ENCODE measurements at regions not wholly inside any gene's neighbourhood (a gene's known extent, or its start where the extent isn't known, plus 50 kb on each side); places are given as distances from the start of the nearest gene placed in this dataset.

GRCh38 chr17:79306424-79307318 lies 232.0 kb downstream of the ENGASE start:
- DNase-seq = peak; percentile 49

GRCh38 chr17:79305768-79306423 lies 231.3 kb downstream of the ENGASE start:
- DNase-seq = no peak

- no peak for DNase-seq
Observed at GRCh38 chr17:79305376-79305767, 230.7 kb downstream of the ENGASE start.

GRCh38 chr17:79304884-79305283 lies 230.3 kb downstream of the ENGASE start:
- DNase-seq = no peak

GRCh38 chr17:79303641-79304205 lies 229.1 kb downstream of the ENGASE start:
- DNase-seq = no peak

- DNase-seq = no peak
Observed at GRCh38 chr17:79301469-79301868, 226.8 kb downstream of the ENGASE start.

- DNase-seq = no peak
Observed at GRCh38 chr17:79299349-79299748, 224.7 kb downstream of the ENGASE start.

GRCh38 chr17:79298799-79299198 lies 224.2 kb downstream of the ENGASE start:
- no peak for DNase-seq

- no peak for DNase-seq
Observed at GRCh38 chr17:79296243-79296642, 221.6 kb downstream of the ENGASE start.

- no peak for DNase-seq
Observed at GRCh38 chr17:79295307-79295706, 220.7 kb downstream of the ENGASE start.

GRCh38 chr17:79294459-79295071 lies 219.9 kb downstream of the ENGASE start:
- no peak for DNase-seq

- DNase-seq = no peak
Observed at GRCh38 chr17:79292501-79292900, 217.9 kb downstream of the ENGASE start.

- no peak for DNase-seq
Observed at GRCh38 chr17:79291391-79291790, 216.8 kb downstream of the ENGASE start.

- no peak for DNase-seq
Observed at GRCh38 chr17:79290726-79291125, 216.1 kb downstream of the ENGASE start.

- no peak for DNase-seq
Observed at GRCh38 chr17:79288950-79289349, 214.3 kb downstream of the ENGASE start.

GRCh38 chr17:79286440-79286839 lies 211.8 kb downstream of the ENGASE start:
- no peak for DNase-seq

- no peak for DNase-seq
Observed at GRCh38 chr17:79285973-79286372, 211.3 kb downstream of the ENGASE start.

GRCh38 chr17:79282294-79282693 lies 207.7 kb downstream of the ENGASE start:
- DNase-seq = no peak

GRCh38 chr17:79281803-79282202 lies 207.2 kb downstream of the ENGASE start:
- DNase-seq = no peak

GRCh38 chr17:79280866-79281572 lies 206.4 kb downstream of the ENGASE start:
- no peak for DNase-seq

- DNase-seq = no peak
Observed at GRCh38 chr17:79280010-79280409, 205.4 kb downstream of the ENGASE start.

- DNase-seq = no peak
Observed at GRCh38 chr17:79279320-79279719, 204.7 kb downstream of the ENGASE start.

GRCh38 chr17:79276821-79277220 lies 202.2 kb downstream of the ENGASE start:
- no peak for DNase-seq
